Coronary artery (tissue), 2 donors: ENCODE measurements at regions not wholly inside any gene's neighbourhood (a gene's known extent, or its start where the extent isn't known, plus 50 kb on each side); places are given as distances from the start of the nearest gene placed in this dataset.

Experiments
- DNase-seq: peaks from one replicate; pipeline ENCODE4 v3.0.0-alpha.2; 2017; ENCODE audit warnings: low spot score
- H3K27ac ChIP-seq, 2 donors: fragments of 200-600 bp; sonication (generic); one replicate each; pipeline ENCODE4 v1.5.1; 2016 to 2019
- H3K4me3 ChIP-seq: fragments of 200-600 bp; sonication (generic); 2 replicates; pipeline ENCODE4 v1.5.1; 2016; ENCODE audit warnings: mild to moderate bottlenecking, moderate library complexity
- TF ChIP-seq, protein P1 (sequence below): fragments of 200-600 bp; sonication (generic); IDR thresholded peaks from one replicate; pipeline ENCODE4 v1.5.1; 2019; ENCODE audit warnings: antibody characterized with exemption

DNA sequence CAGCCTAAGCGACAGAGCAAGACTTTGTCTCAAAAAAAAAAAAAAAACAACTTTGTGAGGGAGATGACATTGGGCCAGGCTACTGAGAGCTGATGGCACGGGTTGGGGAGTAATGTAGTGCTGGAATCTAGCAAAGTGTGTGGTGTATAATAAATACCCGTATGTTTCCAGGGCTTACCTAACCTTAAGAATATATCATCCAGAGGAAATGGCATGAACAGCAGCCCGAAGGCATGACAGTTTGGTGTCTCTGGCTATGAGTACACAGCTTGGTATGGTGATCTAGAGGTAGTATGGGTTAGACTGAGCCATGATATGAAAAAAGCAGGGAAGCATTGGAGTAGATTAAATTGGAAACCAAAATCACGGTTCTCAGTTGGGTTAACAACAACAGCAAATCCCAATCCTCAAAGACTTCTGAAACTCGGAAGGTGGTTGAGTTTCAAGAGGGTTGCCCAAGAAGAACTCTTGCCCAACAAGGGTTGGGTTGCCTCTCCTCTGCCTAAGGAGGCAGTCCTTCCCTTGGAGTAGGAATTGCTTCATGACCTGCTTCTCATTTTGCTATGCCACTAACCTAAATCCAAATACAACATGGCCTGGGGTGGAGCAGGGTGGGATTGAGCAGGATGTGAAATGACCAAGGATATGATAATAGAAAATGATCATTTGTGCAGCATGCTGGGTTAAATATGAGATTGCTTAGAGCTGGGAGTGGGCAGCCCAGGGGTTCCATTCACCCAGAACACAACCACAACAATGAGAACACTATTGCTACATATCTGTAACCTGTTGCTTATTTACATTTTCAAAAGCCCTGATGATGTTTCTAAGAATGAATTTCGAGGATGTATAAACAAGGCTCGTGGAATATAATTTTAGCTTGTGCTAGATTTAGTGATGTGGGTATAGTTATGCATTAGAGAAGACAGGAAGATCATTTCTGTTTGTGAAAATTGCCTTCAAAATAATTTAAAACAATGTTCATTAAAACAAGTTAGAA, 64.6 kb upstream of the ZFR start:
- no peak for DNase-seq
- H3K27ac ChIP-seq = no peak overlapping the region
- TF ChIP-seq, protein P1, sequence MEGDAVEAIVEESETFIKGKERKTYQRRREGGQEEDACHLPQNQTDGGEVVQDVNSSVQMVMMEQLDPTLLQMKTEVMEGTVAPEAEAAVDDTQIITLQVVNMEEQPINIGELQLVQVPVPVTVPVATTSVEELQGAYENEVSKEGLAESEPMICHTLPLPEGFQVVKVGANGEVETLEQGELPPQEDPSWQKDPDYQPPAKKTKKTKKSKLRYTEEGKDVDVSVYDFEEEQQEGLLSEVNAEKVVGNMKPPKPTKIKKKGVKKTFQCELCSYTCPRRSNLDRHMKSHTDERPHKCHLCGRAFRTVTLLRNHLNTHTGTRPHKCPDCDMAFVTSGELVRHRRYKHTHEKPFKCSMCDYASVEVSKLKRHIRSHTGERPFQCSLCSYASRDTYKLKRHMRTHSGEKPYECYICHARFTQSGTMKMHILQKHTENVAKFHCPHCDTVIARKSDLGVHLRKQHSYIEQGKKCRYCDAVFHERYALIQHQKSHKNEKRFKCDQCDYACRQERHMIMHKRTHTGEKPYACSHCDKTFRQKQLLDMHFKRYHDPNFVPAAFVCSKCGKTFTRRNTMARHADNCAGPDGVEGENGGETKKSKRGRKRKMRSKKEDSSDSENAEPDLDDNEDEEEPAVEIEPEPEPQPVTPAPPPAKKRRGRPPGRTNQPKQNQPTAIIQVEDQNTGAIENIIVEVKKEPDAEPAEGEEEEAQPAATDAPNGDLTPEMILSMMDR = no peak
- no peak overlapping the region for H3K4me3 ChIP-seq

DNA sequence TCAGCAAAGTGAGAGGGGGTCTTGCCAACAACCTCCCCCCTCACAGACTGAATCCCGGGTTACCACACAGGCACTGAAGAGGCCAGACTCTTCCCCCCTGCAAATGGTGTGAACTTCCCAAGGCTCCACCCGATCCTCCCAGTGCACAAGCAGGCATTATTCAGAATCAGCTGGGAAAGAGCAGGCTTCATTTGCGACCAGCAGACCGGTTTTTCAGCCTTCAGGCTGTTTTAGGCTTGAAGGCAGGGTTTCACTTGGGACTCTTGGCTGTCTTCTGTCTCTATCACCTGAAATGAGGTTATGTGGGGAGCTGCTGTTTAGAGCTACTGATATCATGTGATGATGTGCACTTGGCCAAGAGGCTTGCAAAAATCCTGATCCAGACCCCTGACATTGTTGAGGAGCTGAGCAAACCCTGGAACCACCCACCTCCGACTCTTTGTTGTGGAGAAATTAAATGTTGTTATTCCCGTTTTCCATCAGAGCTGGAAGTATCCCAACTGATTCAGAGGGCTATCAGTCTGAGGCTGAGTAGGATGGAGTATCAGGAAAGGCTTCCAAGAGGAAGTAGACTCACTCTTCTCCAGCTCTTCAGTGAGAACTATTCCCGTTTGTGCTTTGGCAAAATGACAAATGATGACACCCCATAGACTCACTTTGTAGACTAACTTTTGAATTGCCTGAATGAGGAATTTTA, 63.3 kb upstream of the ZFR start:
- no peak for DNase-seq
- peak overlapping the region in 1 of 2 donors; percentile 65 for H3K27ac ChIP-seq

GRCh38 chr5:32506799-32507198, 62.3 kb upstream of the ZFR start:
- Histone ChIP-seq H3K4me3 (no peak overlapping the region), H3K27ac (peak overlapping the region in 1 of 2 donors; percentile 61)
- TF ChIP-seq, protein P1 = no peak
- DNase-seq = no peak

More for the DNA sequence above, 63.3 kb upstream of the ZFR start:
- H3K4me3 ChIP-seq = no peak overlapping the region
- TF ChIP-seq, protein P1 = no peak

GRCh38 chr5:32506201-32506661, 61.7 kb upstream of the ZFR start:
- TF ChIP-seq, protein P1 = no peak
- no peak for DNase-seq
- peak overlapping the region in 1 of 2 donors; percentile 61 for H3K27ac ChIP-seq
- H3K4me3 ChIP-seq = peak overlapping the region; percentile 43

- Histone ChIP-seq H3K4me3 (peak overlapping the region; percentile 43), H3K27ac (peak overlapping the region in 1 of 2 donors; percentile 61)
- no peak for DNase-seq
- TF ChIP-seq, protein P1 = no peak
Observed at GRCh38 chr5:32505756-32506155, 61.2 kb upstream of the ZFR start.

- no peak for DNase-seq
Observed at GRCh38 chr5:32504989-32505596, 60.6 kb upstream of the ZFR start.

More at GRCh38 chr5:32504989-32505596, 60.6 kb upstream of the ZFR start:
- TF ChIP-seq, protein P1 = no peak
- peak overlapping the region in 1 of 2 donors; percentile 61 for H3K27ac ChIP-seq
- H3K4me3 ChIP-seq = peak overlapping the region; percentile 43
